ENCODE measurements at regions not wholly inside any gene's neighbourhood (a gene's known extent, or its start where the extent isn't known, plus 50 kb on each side); places are given as distances from the start of the nearest gene placed in this dataset.

GRCh38 chr1:184867866-184868689, 106.2 kb downstream of the NIBAN1 start:
- TF ChIP-seq CTCF (conservative IDR thresholded peaks at IDR 0.05 in 1 of 2, IDR thresholded peaks at IDR 0.05 in 1 of 2; ENCODE audit: low read depth in 1 of 2, low read length in 2 of 2) (no peak), EZH2 (IDR thresholded peaks at IDR 0.05; ENCODE audit: low read length, missing control alignments) (no peak)

Data from fibroblast of lung (primary cell).